ENCODE measurements at regions not wholly inside any gene's neighbourhood (a gene's known extent, or its start where the extent isn't known, plus 50 kb on each side); places are given as distances from the start of the nearest gene placed in this dataset.
A peak's percentile ranks its signal among the peaks of the same experiment; 100 is the strongest.

- no peak overlapping the region for H3K9ac ChIP-seq (ENCODE audit: insufficient read depth, low read length, poor library complexity, severe bottlenecking)
- H3K27me3 ChIP-seq (ENCODE audit: control insufficient read depth in 2 of 2, insufficient read depth in 2 of 2, low read length in 2 of 2): no peaks in the 10 kb centered on the region
- no peaks in the 10 kb centered on the region for H3K4me1 ChIP-seq (ENCODE audit: control insufficient read depth in 1 of 2, insufficient read depth in 2 of 2, low read length in 2 of 2)
- H3K9me3 ChIP-seq (replicated peaks in 1 of 2; ENCODE audit: control insufficient read depth in 1 of 2, insufficient read depth in 1 of 2, low read length in 2 of 2): no peaks in the 10 kb centered on the region
- H4K20me1 ChIP-seq (ENCODE audit: insufficient read depth, low read length): no peaks in the 10 kb centered on the region
- no peak overlapping the region for H3K4me2 ChIP-seq (replicated peaks; ENCODE audit: extremely low read depth, low read length, poor library complexity, severe bottlenecking)
- WGBS (ENCODE audit: insufficient coverage): 91% methylated on average over 9 of the region's 9 CpGs
- H3K4me3 ChIP-seq (replicated peaks in 1 of 3; ENCODE audit: low read depth in 2 of 3, low read length in 3 of 3): no peak overlapping the region
- intact Hi-C loops (cut with micrococcal nuclease): no loop called here
- DNase-seq: no peak
- no peak overlapping the region for H2AFZ ChIP-seq (ENCODE audit: insufficient read depth, low read depth, low read length, poor library complexity, severe bottlenecking)
- no peaks in the 10 kb centered on the region for H3K79me2 ChIP-seq (ENCODE audit: insufficient read depth, low read length)
- H3K27ac Mint-ChIP-seq: peak overlapping the region in 2 of 7 donors; percentile 8 to 70
- TF ChIP-seq CTCF (IDR thresholded peaks at IDR 0.05): no peak
- no peaks in the 10 kb centered on the region for H3K36me3 Mint-ChIP-seq
- peaks cover 0 to 3% (median 0%) of the 10 kb centered on the region in 7 donors for H3K9me3 Mint-ChIP-seq
- H3K4me1 Mint-ChIP-seq: no peaks in the 10 kb centered on the region
- peaks cover 0 to 9% (median 3%) of the 10 kb centered on the region in 3 donors for H3K27me3 Mint-ChIP-seq (ENCODE audit: low read depth in 3 of 3)
- no peak overlapping the region for H3K4me3 Mint-ChIP-seq
- no peak overlapping the region for H3K27ac ChIP-seq (ENCODE audit: low read depth in 1 of 2, low read length in 2 of 2)
- H3K36me3 ChIP-seq (replicated peaks in 1 of 2; ENCODE audit: control insufficient read depth in 1 of 2, insufficient read depth in 2 of 2, low read length in 2 of 2): no peaks in the 10 kb centered on the region
These were observed 61.9 kb upstream of the RPS6KA2 start for GRCh38 chr6:166688901-166689300.

GRCh38 chr6:166687879-166688205 lies 60.8 kb upstream of the RPS6KA2 start:
- Histone ChIP-seq H3K4me1 (ENCODE audit: control insufficient read depth in 1 of 2, insufficient read depth in 2 of 2, low read length in 2 of 2) (no peaks in the 10 kb centered on the region), H4K20me1 (ENCODE audit: insufficient read depth, low read length) (no peaks in the 10 kb centered on the region), H3K27ac (ENCODE audit: low read depth in 1 of 2, low read length in 2 of 2) (no peak overlapping the region), H3K36me3 (replicated peaks in 1 of 2; ENCODE audit: control insufficient read depth in 1 of 2, insufficient read depth in 2 of 2, low read length in 2 of 2) (no peaks in the 10 kb centered on the region), H3K9me3 (replicated peaks in 1 of 2; ENCODE audit: control insufficient read depth in 1 of 2, insufficient read depth in 1 of 2, low read length in 2 of 2) (no peaks in the 10 kb centered on the region), H3K4me2 (replicated peaks; ENCODE audit: extremely low read depth, low read length, poor library complexity, severe bottlenecking) (no peak overlapping the region), H3K27me3 (ENCODE audit: control insufficient read depth in 2 of 2, insufficient read depth in 2 of 2, low read length in 2 of 2) (no peaks in the 10 kb centered on the region), H3K79me2 (ENCODE audit: insufficient read depth, low read length) (no peaks in the 10 kb centered on the region), H3K4me3 (replicated peaks in 1 of 3; ENCODE audit: low read depth in 2 of 3, low read length in 3 of 3) (no peak overlapping the region), H3K9ac (ENCODE audit: insufficient read depth, low read length, poor library complexity, severe bottlenecking) (no peak overlapping the region), H2AFZ (ENCODE audit: insufficient read depth, low read depth, low read length, poor library complexity, severe bottlenecking) (no peak overlapping the region)
- no peaks in the 10 kb centered on the region for H3K4me1 Mint-ChIP-seq
- H3K4me3 Mint-ChIP-seq: no peak overlapping the region
- peaks cover 0 to 9% (median 3%) of the 10 kb centered on the region in 3 donors for H3K27me3 Mint-ChIP-seq (ENCODE audit: low read depth in 3 of 3)
- peaks cover 0 to 3% (median 0%) of the 10 kb centered on the region in 7 donors for H3K9me3 Mint-ChIP-seq
- intact Hi-C loops (cut with micrococcal nuclease): no loop called here
- no peak for DNase-seq
- 98% methylated on average over 6 of the region's 6 CpGs for WGBS (ENCODE audit: insufficient coverage)
- H3K36me3 Mint-ChIP-seq: no peaks in the 10 kb centered on the region
- H3K27ac Mint-ChIP-seq: no peak overlapping the region
- TF ChIP-seq CTCF (IDR thresholded peaks at IDR 0.05): no peak
